BLaER1 treated with 17β-estradiol and CSF1 and Interleukin-3, amounts not matched to agents 10 nM and 100 nM (cell line): ENCODE measurements at regions not wholly inside any gene's neighbourhood (a gene's known extent, or its start where the extent isn't known, plus 50 kb on each side); places are given as distances from the start of the nearest gene placed in this dataset.

Source experiments
- H3K27ac ChIP-seq, 11 experiments: shearing (Covaris generic); formaldehyde crosslinking; 2 replicates each; pipeline ENCODE4 v1.8.1; 2022
- H3K27me3 ChIP-seq, 11 experiments: shearing (Covaris generic); formaldehyde crosslinking; 2 replicates each; pipeline ENCODE4 v1.8.1; 2022
- H3K36me3 ChIP-seq, 11 experiments: shearing (Covaris generic); formaldehyde crosslinking; 2 replicates each; pipeline ENCODE4 v1.8.1; 2022
- H3K4me1 ChIP-seq, 10 experiments: shearing (Covaris generic); formaldehyde crosslinking; 2 replicates each; pipeline ENCODE4 v1.8.1; 2022
- H3K4me2 ChIP-seq, 11 experiments: shearing (Covaris generic); formaldehyde crosslinking; 2 replicates each; pipeline ENCODE4 v1.8.1; 2022
- H3K4me3 ChIP-seq, 10 experiments: shearing (Covaris generic); formaldehyde crosslinking; 2 replicates each; pipeline ENCODE4 v1.8.1; 2022
- H3K9ac ChIP-seq, 11 experiments: shearing (Covaris generic); formaldehyde crosslinking; 2 replicates each; pipeline ENCODE4 v1.8.1; 2022
- H3K9me3 ChIP-seq, 11 experiments: shearing (Covaris generic); formaldehyde crosslinking; replicated peaks in 1 of 11; 2 replicates each; pipeline ENCODE4 v1.8.1; 2022
- H4K20me1 ChIP-seq, 11 experiments: shearing (Covaris generic); formaldehyde crosslinking; 2 replicates each; pipeline ENCODE4 v1.8.1; 2022
- Cebpa-rat ChIP-seq, 11 experiments: shearing (Covaris generic); IDR thresholded peaks; 2 replicates each; pipeline ENCODE4 v1.8.1; 2022

GRCh38 chr2:200156166-200156835, 150.2 kb upstream of the SPATS2L start:
- no peak overlapping the region for H3K4me3 ChIP-seq

DNA sequence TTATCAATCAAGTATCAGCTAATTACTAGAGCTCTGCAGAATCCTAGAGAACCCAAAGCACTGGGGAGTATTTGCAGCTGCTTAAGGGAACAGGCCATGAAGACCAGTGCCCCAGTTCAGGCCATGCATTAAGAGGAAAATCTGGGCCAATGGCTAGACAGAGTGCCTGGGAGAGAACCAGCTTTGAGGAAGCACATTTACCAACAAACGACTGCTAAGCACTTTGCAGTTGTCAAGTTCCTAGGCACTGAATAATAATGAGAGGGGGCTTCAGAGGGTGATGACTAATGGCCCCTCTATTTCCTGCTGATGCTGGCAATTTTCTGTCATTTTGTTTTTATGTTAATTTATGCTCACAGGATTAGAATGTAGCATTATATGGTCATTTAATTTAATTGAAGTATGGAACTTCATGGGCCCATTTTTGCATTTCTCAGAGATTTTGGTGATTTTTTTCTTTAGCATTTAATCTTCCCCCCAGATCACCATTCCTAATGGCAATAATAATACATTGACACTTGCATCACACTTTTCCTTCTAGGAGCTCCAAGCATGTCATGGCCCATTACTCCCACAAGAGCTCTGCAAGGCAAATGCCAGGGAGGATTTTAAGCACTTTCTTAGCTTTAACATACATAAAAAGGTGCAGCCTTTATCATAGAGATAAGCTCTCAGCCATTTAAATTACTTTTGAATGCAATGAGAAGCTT, 147.7 kb upstream of the SPATS2L start:
- H3K9me3 ChIP-seq: peaks cover 0 to 6% (median 0%) of the 10 kb centered on the region in 11 experiments; a peak in 6 of 22 replicates
- H4K20me1 ChIP-seq: no peaks in the 10 kb centered on the region
- no peak overlapping the region for H3K9ac ChIP-seq
- H3K4me3 ChIP-seq: no peak overlapping the region
- no peak for TF ChIP-seq Cebpa-rat (IDR thresholded peaks at IDR 0.05)
- H3K4me2 ChIP-seq: no peak overlapping the region
- H3K36me3 ChIP-seq: no peaks in the 10 kb centered on the region
- no peaks in the 10 kb centered on the region for H3K27me3 ChIP-seq
- H3K4me1 ChIP-seq: peaks cover 0 to 11% (median 1%) of the 10 kb centered on the region in 10 experiments; a peak in 8 of 20 replicates
- no peak overlapping the region for H3K27ac ChIP-seq

More at GRCh38 chr2:200156166-200156835, 150.2 kb upstream of the SPATS2L start:
- Histone ChIP-seq H3K4me1 (no peaks in the 10 kb centered on the region), H3K27ac (no peak overlapping the region), H4K20me1 (no peaks in the 10 kb centered on the region), H3K4me2 (no peak overlapping the region), H3K9me3 (peaks cover 8 to 19% (median 16%) of the 10 kb centered on the region in 11 experiments; a peak in 21 of 22 replicates), H3K27me3 (no peaks in the 10 kb centered on the region), H3K9ac (no peak overlapping the region), H3K36me3 (no peaks in the 10 kb centered on the region)
- TF ChIP-seq Cebpa-rat (IDR thresholded peaks at IDR 0.05): no peak

GRCh38 chr2:200159357-200159707, 147.2 kb upstream of the SPATS2L start:
- Histone ChIP-seq H4K20me1 (no peaks in the 10 kb centered on the region), H3K27me3 (no peaks in the 10 kb centered on the region), H3K4me2 (no peak overlapping the region), H3K4me3 (no peak overlapping the region), H3K4me1 (peaks cover 0 to 17% (median 2%) of the 10 kb centered on the region in 10 experiments; a peak in 8 of 20 replicates), H3K9ac (no peak overlapping the region), H3K9me3 (peaks cover 0 to 10% (median 3%) of the 10 kb centered on the region in 11 experiments; a peak in 12 of 22 replicates), H3K36me3 (no peaks in the 10 kb centered on the region), H3K27ac (no peak overlapping the region)
- TF ChIP-seq Cebpa-rat (IDR thresholded peaks at IDR 0.05): no peak

- H3K4me2 ChIP-seq: no peak overlapping the region
- TF ChIP-seq Cebpa-rat (IDR thresholded peaks at IDR 0.05): no peak
- no peaks in the 10 kb centered on the region for H3K27me3 ChIP-seq
- H3K27ac ChIP-seq: no peak overlapping the region
- peaks cover 1 to 13% (median 9%) of the 10 kb centered on the region in 11 experiments; a peak in 21 of 22 replicates for H3K9me3 ChIP-seq
- H4K20me1 ChIP-seq: no peaks in the 10 kb centered on the region
- H3K36me3 ChIP-seq: no peaks in the 10 kb centered on the region
- H3K4me1 ChIP-seq: peaks cover 0 to 18% (median 2%) of the 10 kb centered on the region in 10 experiments; a peak in 8 of 20 replicates
- no peak overlapping the region for H3K9ac ChIP-seq
- no peak overlapping the region for H3K4me3 ChIP-seq
Measured at GRCh38 chr2:200159829-200160781, 146.4 kb upstream of the SPATS2L start.

GRCh38 chr2:200161458-200161857, 145.0 kb upstream of the SPATS2L start:
- Histone ChIP-seq H4K20me1 (no peaks in the 10 kb centered on the region), H3K4me3 (no peak overlapping the region), H3K4me1 (peaks cover 0 to 18% (median 2%) of the 10 kb centered on the region in 10 experiments; a peak in 8 of 20 replicates), H3K4me2 (no peak overlapping the region), H3K36me3 (no peaks in the 10 kb centered on the region), H3K27me3 (no peaks in the 10 kb centered on the region), H3K9me3 (peaks cover 14 to 23% (median 20%) of the 10 kb centered on the region in 11 experiments; a peak in 21 of 22 replicates), H3K27ac (no peak overlapping the region), H3K9ac (no peak overlapping the region)
- no peak for TF ChIP-seq Cebpa-rat (IDR thresholded peaks at IDR 0.05)

GRCh38 chr2:200165687-200166086, 140.8 kb upstream of the SPATS2L start:
- Histone ChIP-seq H3K27ac (no peak overlapping the region), H3K9ac (no peak overlapping the region), H4K20me1 (no peaks in the 10 kb centered on the region), H3K4me3 (no peak overlapping the region), H3K4me1 (peaks cover 0 to 23% (median 2%) of the 10 kb centered on the region in 10 experiments; a peak in 8 of 20 replicates), H3K36me3 (no peaks in the 10 kb centered on the region), H3K4me2 (no peak overlapping the region), H3K9me3 (peaks cover 14 to 23% (median 20%) of the 10 kb centered on the region in 11 experiments; a peak in 21 of 22 replicates), H3K27me3 (no peaks in the 10 kb centered on the region)
- no peak for TF ChIP-seq Cebpa-rat (IDR thresholded peaks at IDR 0.05)

GRCh38 chr2:200168641-200169555, 137.6 kb upstream of the SPATS2L start:
- TF ChIP-seq Cebpa-rat (IDR thresholded peaks at IDR 0.05): no peak
- Histone ChIP-seq H3K9ac (no peak overlapping the region), H3K36me3 (no peaks in the 10 kb centered on the region), H3K4me1 (peaks cover 0 to 11% (median under 1%) of the 10 kb centered on the region in 10 experiments; a peak in 8 of 20 replicates), H3K4me2 (no peak overlapping the region), H3K4me3 (no peak overlapping the region), H4K20me1 (no peaks in the 10 kb centered on the region), H3K27me3 (no peaks in the 10 kb centered on the region), H3K27ac (no peak overlapping the region), H3K9me3 (peaks cover 14 to 22% (median 20%) of the 10 kb centered on the region in 11 experiments; a peak in 21 of 22 replicates)

DNA sequence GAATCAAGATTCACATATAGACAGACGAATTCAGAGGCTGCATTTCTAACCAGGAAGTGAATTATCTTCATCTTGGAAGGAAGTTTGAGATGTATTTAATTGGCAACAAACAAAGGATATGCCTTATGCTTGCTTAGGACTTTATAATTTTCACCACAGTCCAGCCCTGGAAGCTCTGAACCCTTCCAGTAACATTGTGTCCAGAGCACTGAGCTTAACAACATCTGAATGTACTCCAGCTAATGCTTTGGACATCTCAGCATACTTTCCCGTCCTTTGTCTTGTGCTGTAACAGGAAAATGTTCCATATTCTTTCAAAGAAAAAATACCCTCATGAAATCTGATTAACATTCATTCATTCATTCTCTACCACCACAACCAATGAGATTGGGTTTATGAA, 136.3 kb upstream of the SPATS2L start:
- H4K20me1 ChIP-seq: no peaks in the 10 kb centered on the region
- no peak for TF ChIP-seq Cebpa-rat (IDR thresholded peaks at IDR 0.05)
- no peak overlapping the region for H3K4me2 ChIP-seq
- H3K9ac ChIP-seq: no peak overlapping the region
- no peak overlapping the region for H3K4me3 ChIP-seq
- H3K9me3 ChIP-seq: peaks cover 18 to 24% (median 20%) of the 10 kb centered on the region in 11 experiments; a peak in 21 of 22 replicates
- no peak overlapping the region for H3K27ac ChIP-seq
- H3K4me1 ChIP-seq: 0 out of 20 replicates have a peak, but pooled peaks cover 0 to 5% (median 0%) of the 10 kb centered on the region in 10 experiments
- no peaks in the 10 kb centered on the region for H3K36me3 ChIP-seq
- no peaks in the 10 kb centered on the region for H3K27me3 ChIP-seq
